Caco-2 (cell line): ENCODE measurements at regions not wholly inside any gene's neighbourhood (a gene's known extent, or its start where the extent isn't known, plus 50 kb on each side); places are given as distances from the start of the nearest gene placed in this dataset.

Experiments used
- BruUV-seq: library from RNA; stranded (reverse); fragments of 400-500 nt; replicated peaks from 2 replicates; lab custom pipeline; 2021; lab: Mats Ljungman, UMichigan
- CTCF ChIA-PET: fragments of 300-600 bp; sonication (Branson Sonifier 250); formaldehyde crosslinking; loops from one replicate; lab custom pipeline; 2022; ENCODE audit warnings: antibody characterized with exemption; lab: Charles Lee
- POLR2A ChIA-PET: fragments of 300-600 bp; sonication (Branson Sonifier 250); formaldehyde crosslinking; loops from one replicate; lab custom pipeline; 2022; ENCODE audit warnings: antibody characterized with exemption; lab: Charles Lee
- DNase-seq, 2 experiments: peaks; one replicate each; pipeline versions ENCODE4 v3.0.0 to v3.0.0-alpha.2; 2020 to 2022
- H3K27me3 ChIP-seq: replicated peaks from 2 replicates; pipeline ENCODE4 v1.6.0; 2011; ENCODE audit warnings: low read length; ENCODE audit not compliant: control insufficient read depth, insufficient read depth
- H3K36me3 ChIP-seq: 2 replicates; pipeline ENCODE4 v1.5.1; 2011; ENCODE audit warnings: low read length; ENCODE audit not compliant: control insufficient read depth, insufficient read depth
- H3K4me1 ChIP-seq: fragments of 250-450 bp; sonication (Bioruptor Pico); 2 replicates; pipeline ENCODE4 v1.5.1; 2020; ENCODE audit warnings: mild to moderate bottlenecking
- H3K4me3 ChIP-seq: 2 replicates; pipeline ENCODE4 v1.5.1; 2011; ENCODE audit warnings: low read depth, mild to moderate bottlenecking, control low read depth, low read length
- H3K9me3 ChIP-seq: fragments of 250-450 bp; sonication (Bioruptor Pico); 2 replicates; pipeline ENCODE4 v1.5.1; 2020; ENCODE audit warnings: mild to moderate bottlenecking, moderate library complexity
- H3K27ac Mint-ChIP-seq: one replicate; pipeline ENCODE4 v1.8.0; 2022; ENCODE audit warnings: mixed read lengths; ENCODE audit not compliant: unreplicated experiment
- H3K27me3 Mint-ChIP-seq: one replicate; pipeline ENCODE4 v1.8.0; 2022; ENCODE audit warnings: mixed read lengths; ENCODE audit not compliant: insufficient read depth, unreplicated experiment
- H3K36me3 Mint-ChIP-seq: one replicate; pipeline ENCODE4 v1.8.0; 2022; ENCODE audit warnings: mild to moderate bottlenecking, mixed read lengths; ENCODE audit not compliant: insufficient read depth, unreplicated experiment
- H3K4me1 Mint-ChIP-seq: one replicate; pipeline ENCODE4 v1.8.0; 2022; ENCODE audit warnings: low read depth, mixed read lengths; ENCODE audit not compliant: unreplicated experiment
- H3K4me3 Mint-ChIP-seq: one replicate; pipeline ENCODE4 v1.8.0; 2022; ENCODE audit warnings: mild to moderate bottlenecking, moderate library complexity, mixed read lengths; ENCODE audit not compliant: unreplicated experiment
- H3K9me3 Mint-ChIP-seq: one replicate; pipeline ENCODE4 v1.8.0; 2022; ENCODE audit warnings: mixed read lengths; ENCODE audit not compliant: unreplicated experiment
- intact Hi-C: fragments of 100-400 bp; cut with micrococcal nuclease; formaldehyde crosslinking; loops from one replicate; pipeline ENCODE4 v1.10.0; 2022; ENCODE audit not compliant: unreplicated experiment
- TF ChIP-seq, protein P1 (sequence below), 2 experiments: fragments of 200-600 bp in 1 of 2; IDR thresholded peaks; 1 replicate in 1 of 2; 2 replicates in 1 of 2; pipeline versions ENCODE4 v1.5.1 to v1.8.0; 2011 to 2022; ENCODE audit warnings: antibody characterized with exemption in 1 of 2, control low read depth in 1 of 2, inconsistent platforms in 1 of 2, low read depth in 1 of 2, low read length in 1 of 2, mild to moderate bottlenecking in 1 of 2, moderate library complexity in 1 of 2; ENCODE audit not compliant: insufficient read depth in 1 of 2, severe bottlenecking in 1 of 2, unreplicated experiment in 1 of 2

DNA sequence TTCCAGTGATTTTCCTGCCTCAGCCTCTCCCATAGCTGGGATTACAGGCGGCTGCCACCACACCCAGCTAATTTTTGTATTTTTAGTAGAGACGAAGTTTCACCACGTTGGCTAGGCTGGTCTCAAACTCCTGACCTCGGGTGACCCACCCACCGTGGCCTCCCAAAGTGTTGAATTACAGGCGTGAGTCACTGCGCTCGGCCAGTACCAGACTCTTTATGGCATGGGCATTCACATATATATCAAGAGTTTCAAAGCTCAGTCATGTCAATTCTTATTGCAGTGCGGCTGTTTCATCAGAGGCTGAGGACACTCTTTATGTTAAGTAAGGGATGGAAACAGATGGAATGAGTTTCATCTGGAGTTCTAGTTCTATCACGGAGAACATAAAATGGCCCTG lies 315.2 kb upstream of the CDH6 start:
- intact Hi-C loops = no loop called here

GRCh38 chr5:30874241-30875034 lies 319.0 kb upstream of the CDH6 start:
- TF ChIP-seq, protein P1, sequence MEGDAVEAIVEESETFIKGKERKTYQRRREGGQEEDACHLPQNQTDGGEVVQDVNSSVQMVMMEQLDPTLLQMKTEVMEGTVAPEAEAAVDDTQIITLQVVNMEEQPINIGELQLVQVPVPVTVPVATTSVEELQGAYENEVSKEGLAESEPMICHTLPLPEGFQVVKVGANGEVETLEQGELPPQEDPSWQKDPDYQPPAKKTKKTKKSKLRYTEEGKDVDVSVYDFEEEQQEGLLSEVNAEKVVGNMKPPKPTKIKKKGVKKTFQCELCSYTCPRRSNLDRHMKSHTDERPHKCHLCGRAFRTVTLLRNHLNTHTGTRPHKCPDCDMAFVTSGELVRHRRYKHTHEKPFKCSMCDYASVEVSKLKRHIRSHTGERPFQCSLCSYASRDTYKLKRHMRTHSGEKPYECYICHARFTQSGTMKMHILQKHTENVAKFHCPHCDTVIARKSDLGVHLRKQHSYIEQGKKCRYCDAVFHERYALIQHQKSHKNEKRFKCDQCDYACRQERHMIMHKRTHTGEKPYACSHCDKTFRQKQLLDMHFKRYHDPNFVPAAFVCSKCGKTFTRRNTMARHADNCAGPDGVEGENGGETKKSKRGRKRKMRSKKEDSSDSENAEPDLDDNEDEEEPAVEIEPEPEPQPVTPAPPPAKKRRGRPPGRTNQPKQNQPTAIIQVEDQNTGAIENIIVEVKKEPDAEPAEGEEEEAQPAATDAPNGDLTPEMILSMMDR (IDR thresholded peaks at IDR 0.05; ENCODE audit: insufficient read depth in 1 of 2, low read depth in 1 of 2, low read length in 1 of 2, severe bottlenecking in 1 of 2, unreplicated experiment in 1 of 2) = no peak
- H3K4me3 ChIP-seq = no peak overlapping the region
- H3K9me3 ChIP-seq = no peaks in the 10 kb centered on the region
- no peak for DNase-seq
- Mint-ChIP-seq H3K27me3 (peaks cover 3% of the 10 kb centered on the region), H3K36me3 (no peaks in the 10 kb centered on the region), H3K9me3 (no peaks in the 10 kb centered on the region), H3K4me1 (no peaks in the 10 kb centered on the region), H3K27ac (no peak overlapping the region), H3K4me3 (no peak overlapping the region)
- no peaks in the 10 kb centered on the region for H3K4me1 ChIP-seq
- ChIA-PET CTCF (no interaction called here), POLR2A (no interaction called here)
- no peaks in the 10 kb centered on the region for H3K36me3 ChIP-seq
- H3K27me3 ChIP-seq = no peaks in the 10 kb centered on the region
- BruUV-seq = no TSS peak
- intact Hi-C loops = no loop called here

More for the DNA sequence above, 315.2 kb upstream of the CDH6 start:
- Histone ChIP-seq H3K9me3 (no peaks in the 10 kb centered on the region), H3K27me3 (no peaks in the 10 kb centered on the region), H3K4me3 (no peak overlapping the region), H3K36me3 (no peaks in the 10 kb centered on the region), H3K4me1 (no peaks in the 10 kb centered on the region)
- Mint-ChIP-seq H3K9me3 (no peaks in the 10 kb centered on the region), H3K4me3 (no peak overlapping the region), H3K4me1 (no peaks in the 10 kb centered on the region), H3K27ac (no peak overlapping the region), H3K36me3 (no peaks in the 10 kb centered on the region), H3K27me3 (no peaks in the 10 kb centered on the region)
- TF ChIP-seq, protein P1 (IDR thresholded peaks at IDR 0.05; ENCODE audit: insufficient read depth in 1 of 2, low read depth in 1 of 2, low read length in 1 of 2, severe bottlenecking in 1 of 2, unreplicated experiment in 1 of 2) = no peak
- BruUV-seq = no TSS peak
- no peak for DNase-seq
- CTCF ChIA-PET = no interaction called here
- POLR2A ChIA-PET = no interaction called here

DNA sequence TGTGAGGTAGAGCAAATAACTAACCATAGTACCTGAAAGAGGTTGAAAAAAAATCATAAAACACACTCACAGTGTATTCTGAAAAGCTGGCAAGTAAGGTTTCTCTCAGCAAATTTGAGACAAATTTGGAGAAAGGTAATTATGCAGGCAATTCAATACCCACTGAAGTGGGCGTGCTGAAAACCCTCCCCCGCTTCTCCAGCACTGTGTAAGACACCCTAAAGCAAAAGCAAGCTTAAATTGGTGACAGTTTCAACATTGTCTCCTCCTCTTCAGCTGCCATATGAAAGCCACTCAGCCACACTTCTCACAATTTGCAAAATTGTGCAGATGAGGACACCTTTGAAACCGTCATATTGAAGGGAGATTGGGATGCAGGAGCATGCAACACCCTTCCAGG lies 322.3 kb upstream of the CDH6 start:
- no peaks in the 10 kb centered on the region for H3K4me1 ChIP-seq
- no peak overlapping the region for H3K27ac Mint-ChIP-seq
- TF ChIP-seq, protein P1 (IDR thresholded peaks at IDR 0.05; ENCODE audit: insufficient read depth in 1 of 2, low read depth in 1 of 2, low read length in 1 of 2, severe bottlenecking in 1 of 2, unreplicated experiment in 1 of 2) = no peak
- no peaks in the 10 kb centered on the region for H3K36me3 ChIP-seq
- peaks cover 3% of the 10 kb centered on the region for H3K27me3 Mint-ChIP-seq
- intact Hi-C loops = no loop called here
- no peaks in the 10 kb centered on the region for H3K36me3 Mint-ChIP-seq
- H3K4me1 Mint-ChIP-seq = no peaks in the 10 kb centered on the region
- no peaks in the 10 kb centered on the region for H3K9me3 Mint-ChIP-seq
- no TSS peak for BruUV-seq
- H3K27me3 ChIP-seq = no peaks in the 10 kb centered on the region
- no peak for DNase-seq
- ChIA-PET CTCF (no interaction called here), POLR2A (no interaction called here)
- H3K4me3 ChIP-seq = no peak overlapping the region
- H3K9me3 ChIP-seq = no peaks in the 10 kb centered on the region
- H3K4me3 Mint-ChIP-seq = no peak overlapping the region
